ENCODE measurements at regions not wholly inside any gene's neighbourhood (a gene's known extent, or its start where the extent isn't known, plus 50 kb on each side); places are given as distances from the start of the nearest gene placed in this dataset.

GRCh38 chr22:26835929-26836528, 178.6 kb downstream of the MIAT start:
- Histone ChIP-seq H3K4me2 (ENCODE audit: insufficient read depth in 1 of 2, low read depth in 2 of 2, low read length in 2 of 2) (peak overlapping the region in 1 of 2 experiments; percentile 2; a peak in 1 of 4 replicates), H2BK5ac (ENCODE audit: low read depth, low read length) (no peak overlapping the region), H4K8ac (ENCODE audit: extremely low read depth, insufficient read depth, low read length) (no peak overlapping the region), H4K91ac (replicated peaks; ENCODE audit: insufficient read length, low read length) (no peak overlapping the region), H3K4ac (replicated peaks; ENCODE audit: insufficient read length, low read depth, low read length) (no peak overlapping the region), H3K27me3 (replicated peaks in 1 of 4; ENCODE audit: control insufficient read depth in 3 of 4, extremely low read depth in 1 of 4, insufficient read depth in 3 of 4, low read length in 3 of 4) (no peaks in the 10 kb centered on the region; a peak in 2 of 7 replicates), H3K9me3 (ENCODE audit: insufficient read depth in 2 of 2, low read depth in 1 of 2, low read length in 1 of 2) (no peaks in the 10 kb centered on the region), H3K14ac (ENCODE audit: insufficient read length) (no peak overlapping the region), H2BK15ac (ENCODE audit: low read length) (no peak overlapping the region), H3K27ac (ENCODE audit: low read depth, low read length) (no peak overlapping the region), H3K36me3 (ENCODE audit: control insufficient read depth in 2 of 4, insufficient read depth in 4 of 4, low read length in 3 of 4) (no peaks in the 10 kb centered on the region), H2BK20ac (ENCODE audit: low read length) (no peak overlapping the region), H2AFZ (ENCODE audit: low read length) (peak overlapping the region; percentile 73), H3K79me1 (ENCODE audit: low read depth, low read length) (no peaks in the 10 kb centered on the region), H4K5ac (ENCODE audit: insufficient read length, low read depth, low read length) (no peak overlapping the region), H3K79me2 (ENCODE audit: control insufficient read depth in 1 of 2, insufficient read depth in 2 of 2, low read length in 2 of 2) (no peaks in the 10 kb centered on the region), H3K4me3 (ENCODE audit: extremely low read depth in 1 of 4, insufficient read depth in 2 of 4, low read depth in 3 of 4, low read length in 4 of 4) (no peak overlapping the region), H3K18ac (ENCODE audit: extremely low read depth, low read length) (no peak overlapping the region; the same call in 1 of the 2 replicates), H3K23me2 (ENCODE audit: low read depth, low read length) (no peaks in the 10 kb centered on the region), H2BK12ac (ENCODE audit: low read depth, low read length) (peak overlapping the region; percentile 75; the same call in 1 of the 2 replicates), H2AK5ac (ENCODE audit: low read depth, low read length) (0 out of 2 replicates have a peak overlapping the region, but pooled peaks have one; percentile 17), H2BK120ac (replicated peaks; ENCODE audit: low read depth, low read length) (no peak overlapping the region), H3K4me1 (replicated peaks in 1 of 4; ENCODE audit: control insufficient read depth in 3 of 4, insufficient read depth in 4 of 4, low read length in 3 of 4) (peaks cover 2 to 8% (median 5%) of the 10 kb centered on the region in 4 experiments; a peak in 5 of 7 replicates), H3K9ac (replicated peaks in 1 of 4; ENCODE audit: extremely low read depth in 1 of 4, low read depth in 3 of 4, low read length in 3 of 4) (no peak overlapping the region), H4K20me1 (replicated peaks in 1 of 2; ENCODE audit: control insufficient read depth in 1 of 2, insufficient read depth in 2 of 2, low read length in 2 of 2) (no peaks in the 10 kb centered on the region), H3K23ac (ENCODE audit: insufficient read length) (no peak overlapping the region), H3K56ac (replicated peaks; ENCODE audit: insufficient read length, low read depth, low read length) (no peak overlapping the region)
- FAIRE-seq (peak; percentile 92), DNase-seq (ENCODE audit: low read depth in 1 of 2, low spot score in 2 of 2) (peak; percentile 78 to 94)
- 33% methylated on average over 3 of the region's 3 CpGs; no CpG with 5 or more reads in 1 of the 2 experiments for WGBS, 2 experiments (ENCODE audit: extremely low coverage in 1 of 2, insufficient coverage in 1 of 2, insufficient read length in 1 of 2, insufficient replicate concordance in 2 of 2, low coverage in 1 of 2, low lambda C conversion rate in 2 of 2, missing lambda C conversion rate in 1 of 2)
- POLR2A ChIA-PET (ENCODE audit: partially characterized antibody), result interaction anchor here (1.5 kb wide), 1 partner anchor 69 kb away, joined by 3 read pairs; no protein-coding TSS in a partner anchor
- CTCF ChIA-PET (ENCODE audit: partially characterized antibody), result interaction anchor here (0.6 to 3.9 kb wide), 28 partner anchors 9 to 1754 kb away, joined by 3 to 16 read pairs (median 3); no protein-coding TSS in a partner anchor
- TF ChIP-seq POU5F1 (IDR thresholded peaks at IDR 0.05; ENCODE audit: low read depth, low read length) (peak; percentile 7; the same call in 1 of the 2 replicates), KDM5A (IDR thresholded peaks at IDR 0.05; ENCODE audit: low read length) (no peak), SIRT6 (IDR thresholded peaks at IDR 0.05; ENCODE audit: low read length) (no peak), JUN (IDR thresholded peaks at IDR 0.05; ENCODE audit: low read depth, low read length) (no peak), FOSL1 (IDR thresholded peaks at IDR 0.05; ENCODE audit: insufficient read depth, low read depth, low read length) (no peak), RBBP5 (IDR thresholded peaks at IDR 0.05; ENCODE audit: borderline replicate concordance, low read depth, low read length) (no peak), TCF12 (IDR thresholded peaks at IDR 0.05; ENCODE audit: low read depth, low read length) (peak; percentile 91; the same call in 1 of the 2 replicates), HDAC2 (IDR thresholded peaks at IDR 0.05; ENCODE audit: borderline replicate concordance in 1 of 2, low read depth in 2 of 2, low read length in 2 of 2) (0 out of 4 replicates have a peak, but pooled peaks of 1 of the 2 experiments have one; percentile 52)
- TF ChIP-seq, protein P1, sequence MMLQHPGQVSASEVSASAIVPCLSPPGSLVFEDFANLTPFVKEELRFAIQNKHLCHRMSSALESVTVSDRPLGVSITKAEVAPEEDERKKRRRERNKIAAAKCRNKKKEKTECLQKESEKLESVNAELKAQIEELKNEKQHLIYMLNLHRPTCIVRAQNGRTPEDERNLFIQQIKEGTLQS (IDR thresholded peaks at IDR 0.05; ENCODE audit: insufficient read depth, low read depth, low read length), result no peak

All from H1 (cell line).